Middle frontal gyrus (tissue), 1 donor: ENCODE measurements at regions not wholly inside any gene's neighbourhood (a gene's known extent, or its start where the extent isn't known, plus 50 kb on each side); places are given as distances from the start of the nearest gene placed in this dataset.
"Not testable (repeated sequence)": the region's sequence is repeated elsewhere in the genome, so short reads cannot be mapped to it uniquely, and the experiment has no call there.

ENCODE experiments used
- DNase-seq: peaks from one replicate; pipeline ENCODE4 v3.0.0-alpha.2; 2015; ENCODE audit warnings: low spot score; ENCODE audit errors: extremely low spot score

DNA sequence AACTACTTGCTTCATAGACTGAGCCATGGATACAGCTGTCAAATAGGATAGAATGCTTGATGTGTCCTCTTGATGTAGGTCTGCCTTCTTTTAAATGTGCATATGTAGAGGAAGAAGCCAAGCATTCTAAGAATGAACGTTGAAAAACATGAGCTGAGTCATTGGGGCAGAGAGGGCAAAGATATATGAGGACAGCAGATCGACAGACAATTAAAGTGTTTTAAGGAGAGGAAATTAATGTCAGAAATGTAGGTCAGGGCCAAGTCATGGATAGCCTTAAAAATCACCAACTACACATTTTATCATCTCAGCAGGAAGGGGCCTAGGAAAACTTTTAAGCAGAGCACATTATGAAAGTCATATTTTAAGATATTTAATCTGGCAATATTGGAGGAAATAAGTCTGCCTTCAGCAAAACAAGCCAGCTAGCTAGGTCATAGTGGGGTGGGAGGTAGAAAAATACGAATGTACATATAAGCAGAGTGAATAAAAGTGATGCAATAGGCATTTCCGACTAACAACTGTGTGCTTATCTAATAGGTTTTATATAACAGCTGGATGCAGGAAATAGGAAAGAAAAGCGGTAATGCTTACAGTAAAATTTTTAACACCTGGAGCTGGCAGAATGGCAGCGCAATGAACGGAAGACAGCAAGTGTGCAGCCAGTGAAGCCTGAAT, 638.3 kb upstream of the TPK1 start:
- DNase-seq = no peak

- DNase-seq = no peak
Observed at GRCh38 chr7:145471883-145472282, 636.0 kb upstream of the TPK1 start.

DNA sequence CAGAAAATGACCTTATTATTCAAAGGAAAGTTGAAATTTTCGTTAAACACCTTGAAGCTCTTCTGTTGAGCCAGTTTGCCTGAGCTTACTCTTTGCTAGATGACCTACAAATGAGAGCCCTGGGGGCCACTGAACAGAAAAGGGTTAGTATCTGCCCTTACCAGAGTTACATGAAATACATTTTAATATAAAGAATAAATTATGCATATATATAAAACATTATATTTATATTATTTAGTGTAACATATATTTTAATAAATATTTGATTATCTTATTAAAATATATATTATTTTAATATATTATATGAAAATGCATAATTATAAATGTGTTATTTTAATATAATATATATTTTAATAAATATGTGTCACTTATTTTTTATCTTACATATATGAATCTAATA, 628.4 kb upstream of the TPK1 start:
- DNase-seq = no peak

DNA sequence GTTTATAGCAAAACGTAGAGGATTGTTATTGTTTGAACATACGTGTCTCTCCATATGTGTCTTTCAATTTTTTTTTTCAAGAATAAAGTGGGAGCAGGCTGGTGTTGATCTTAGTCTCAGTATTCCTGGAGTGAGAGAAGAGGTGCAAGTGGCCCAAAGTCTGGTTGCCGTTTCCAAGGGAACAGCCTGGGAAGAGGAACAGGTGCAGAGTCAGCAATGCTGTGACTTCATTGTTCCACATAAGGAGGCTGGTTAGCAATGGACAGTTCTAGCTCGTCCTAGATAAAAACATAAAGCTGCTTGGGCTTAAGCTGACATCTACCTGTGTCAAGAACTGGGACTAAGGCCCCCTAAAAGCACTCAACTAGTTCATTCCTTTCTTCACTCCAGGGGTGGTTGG, 626.6 kb upstream of the TPK1 start:
- DNase-seq = no peak

- no peak for DNase-seq
Observed at GRCh38 chr7:145434811-145435210, 599.0 kb upstream of the TPK1 start.

DNA sequence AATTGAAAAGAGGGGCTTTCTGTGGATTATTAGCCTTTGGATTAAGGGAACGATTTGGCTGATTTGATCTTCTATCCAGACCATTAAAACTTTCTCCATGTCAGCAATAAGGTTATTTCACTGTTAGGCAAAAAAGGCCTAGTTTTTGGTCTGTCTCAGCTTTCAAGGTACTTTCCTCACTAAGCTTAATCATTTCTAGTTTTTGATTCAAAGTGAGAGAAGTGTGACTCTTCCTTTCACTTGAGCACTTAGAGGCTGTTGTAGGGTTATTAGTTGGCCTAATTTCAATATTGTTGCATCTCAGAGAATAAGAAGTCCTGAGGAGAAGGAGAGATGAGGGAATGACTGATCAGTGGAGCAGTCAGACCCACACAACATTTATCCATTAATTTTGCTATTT, 596.0 kb upstream of the TPK1 start:
- DNase-seq = no peak

- not testable (repeated sequence) for DNase-seq
Observed at GRCh38 chr7:145418481-145418880, 582.6 kb upstream of the TPK1 start.

DNA sequence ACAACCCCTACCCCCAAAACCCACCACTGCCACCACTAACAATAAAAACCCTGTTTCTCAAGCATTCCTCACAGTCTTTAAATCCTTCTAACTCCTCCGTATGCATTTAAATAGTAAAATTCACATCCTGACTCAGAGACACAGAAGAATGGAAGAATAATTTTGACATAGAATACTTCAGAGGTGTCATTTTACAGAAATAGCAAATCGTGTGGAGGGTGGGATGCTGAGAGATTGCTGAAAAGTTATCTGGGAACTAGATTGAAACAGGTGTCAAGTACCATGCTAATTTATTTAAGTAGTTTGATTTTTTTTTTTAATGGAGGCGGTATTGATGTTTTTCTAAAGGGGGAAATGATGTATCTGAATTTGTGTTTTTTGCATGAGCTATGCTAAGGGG, 575.2 kb upstream of the TPK1 start:
- no peak for DNase-seq

DNA sequence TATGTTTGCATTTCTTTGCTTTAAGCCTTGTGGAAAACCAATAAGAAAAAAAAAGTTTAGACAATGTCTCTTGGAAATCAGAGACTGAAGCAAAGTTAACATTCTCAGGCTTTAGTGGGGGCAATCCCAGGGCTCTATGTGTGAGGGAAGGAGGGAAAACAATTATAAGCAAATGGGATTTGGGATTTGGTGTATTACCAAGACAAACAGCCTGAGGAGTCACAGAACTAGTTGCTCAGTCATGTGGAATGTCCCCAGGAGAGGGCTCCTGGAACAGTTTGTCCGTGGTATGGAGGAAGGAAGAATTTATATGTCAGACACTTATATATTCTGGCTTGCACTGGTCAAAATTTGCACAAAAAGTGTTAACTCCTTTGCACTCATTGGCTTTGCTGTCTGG, 562.9 kb upstream of the TPK1 start:
- no peak for DNase-seq

- DNase-seq = no peak
Observed at GRCh38 chr7:145394126-145394525, 558.3 kb upstream of the TPK1 start.

DNA sequence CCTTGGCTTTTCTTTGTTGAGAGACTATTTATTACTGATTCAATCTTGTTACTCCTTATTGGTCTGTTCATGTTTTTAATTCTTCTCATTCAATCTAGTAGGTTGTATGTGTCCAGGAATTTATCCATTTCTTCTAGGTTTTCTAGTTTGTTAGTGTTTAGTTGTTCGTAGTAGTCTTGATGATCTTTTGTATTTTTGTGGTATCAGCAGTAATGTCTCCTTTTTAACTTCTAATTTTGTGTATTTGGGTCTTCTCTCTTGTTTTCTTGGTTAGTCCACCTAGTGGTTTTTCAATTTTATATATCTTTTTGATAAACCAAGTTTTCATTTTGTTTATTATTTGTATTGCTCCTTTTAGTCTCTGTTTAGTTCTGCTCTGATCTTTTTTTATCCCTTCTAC, 546.9 kb upstream of the TPK1 start:
- DNase-seq = no peak

DNA sequence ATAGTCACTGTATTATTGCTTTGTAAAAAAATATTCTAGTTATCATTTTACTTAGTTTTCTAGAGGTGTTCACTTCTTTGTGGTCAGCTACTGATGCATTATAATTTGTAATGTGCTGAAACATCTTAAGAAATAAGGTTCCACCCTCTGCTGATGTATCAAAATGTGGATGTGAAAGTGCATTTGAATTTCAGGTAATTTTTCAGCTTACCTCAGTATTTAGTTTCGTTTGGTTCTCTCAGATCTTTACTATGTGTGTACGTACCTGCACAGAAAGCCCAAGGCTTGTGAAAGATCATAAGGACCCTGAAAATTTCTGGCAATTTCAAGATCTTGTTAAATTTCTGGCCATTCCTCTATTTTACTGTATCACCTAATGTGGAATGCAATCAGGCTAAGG, 542.3 kb upstream of the TPK1 start:
- no peak for DNase-seq

DNA sequence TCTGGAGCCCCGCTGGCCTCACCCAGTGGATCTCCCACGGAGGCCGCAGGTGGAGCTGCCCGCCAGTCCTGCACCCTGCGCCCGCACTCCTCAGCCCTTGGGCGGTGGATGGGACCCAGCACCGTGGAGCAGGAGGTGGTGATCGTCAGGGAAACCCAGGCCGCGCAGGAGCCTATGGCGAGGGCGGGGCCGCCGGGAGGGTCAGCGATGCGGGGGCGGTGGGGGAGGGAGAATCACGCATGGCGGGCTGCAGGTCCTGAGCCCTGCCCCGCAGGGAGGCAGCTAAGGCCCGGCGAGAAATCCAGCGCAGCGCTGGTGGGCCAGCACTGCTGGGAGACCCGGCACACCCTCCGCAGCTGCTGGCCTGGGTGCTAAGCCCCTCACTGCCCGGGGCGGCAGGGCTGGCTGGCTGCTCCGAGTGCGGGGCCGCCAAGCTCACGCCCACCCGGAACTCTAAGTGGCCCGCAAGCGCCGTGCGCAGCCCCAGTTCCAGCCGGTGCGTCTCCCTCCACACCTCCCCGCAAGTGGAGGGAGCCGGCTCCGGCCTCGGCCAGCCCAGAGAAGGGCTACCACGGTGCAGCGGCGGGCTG, 524.8 kb upstream of the TPK1 start:
- no peak for DNase-seq

- no peak for DNase-seq
Observed at GRCh38 chr7:145350334-145350733, 514.5 kb upstream of the TPK1 start.

GRCh38 chr7:145349452-145349851, 513.6 kb upstream of the TPK1 start:
- not testable (repeated sequence) for DNase-seq

- DNase-seq = no peak
Observed at GRCh38 chr7:145347271-145347670, 511.4 kb upstream of the TPK1 start.

DNA sequence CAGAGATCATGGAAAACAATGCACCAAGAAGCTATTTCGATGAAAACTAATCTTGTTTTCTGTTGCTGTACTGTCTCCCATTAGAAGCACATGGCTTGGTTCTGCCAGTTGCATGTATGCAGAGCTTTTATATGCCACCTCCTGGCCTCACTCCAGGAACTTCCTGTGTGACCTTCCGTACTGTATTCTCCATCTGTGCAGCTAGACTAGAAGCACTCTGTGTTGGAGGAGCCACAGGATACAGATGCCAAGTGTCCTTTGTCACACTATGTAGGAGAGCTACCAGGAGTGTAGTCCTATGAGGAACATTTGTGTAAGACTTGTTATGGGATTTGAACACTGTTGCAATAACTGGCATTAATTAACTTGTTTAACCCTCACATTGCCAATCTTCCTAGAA, 503.5 kb upstream of the TPK1 start:
- DNase-seq = no peak

- DNase-seq = no peak
Observed at GRCh38 chr7:145331522-145331921, 495.7 kb upstream of the TPK1 start.

- no peak for DNase-seq
Observed at GRCh38 chr7:145331076-145331475, 495.2 kb upstream of the TPK1 start.

DNA sequence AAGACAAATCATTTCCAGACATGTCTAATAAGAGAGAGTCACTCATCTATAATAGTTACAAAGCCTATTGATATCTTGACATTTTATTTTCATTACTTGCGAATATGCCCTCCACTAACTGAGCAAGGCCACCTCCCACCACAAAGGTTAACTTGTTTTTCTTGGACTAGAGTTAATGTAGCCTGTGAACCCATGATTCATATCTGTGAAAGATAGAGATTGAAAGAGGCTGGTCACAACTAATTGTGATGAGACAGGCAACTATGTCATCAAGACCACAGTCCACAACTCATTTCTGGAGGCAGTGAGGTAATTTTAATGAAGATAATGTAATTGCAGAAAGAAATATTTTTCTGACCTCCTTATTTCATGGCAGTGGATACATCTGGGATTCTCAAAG, 491.8 kb upstream of the TPK1 start:
- DNase-seq = no peak

- no peak for DNase-seq
Observed at GRCh38 chr7:145324081-145324480, 488.2 kb upstream of the TPK1 start.

GRCh38 chr7:145313551-145313950, 477.7 kb upstream of the TPK1 start:
- DNase-seq = no peak

- no peak for DNase-seq
Observed at GRCh38 chr7:145293754-145294153, 457.9 kb upstream of the TPK1 start.
